Left ventricle myocardium inferior (tissue), 1 donor: ENCODE measurements at regions not wholly inside any gene's neighbourhood (a gene's known extent, or its start where the extent isn't known, plus 50 kb on each side); places are given as distances from the start of the nearest gene placed in this dataset.

Experiments
- DNase-seq: peaks from one replicate; pipeline ENCODE4 v3.0.0-alpha.2; 2020
- H3K27ac ChIP-seq: fragments of 200-600 bp; replicated peaks from 2 replicates; pipeline ENCODE4 v1.8.0; 2021
- H3K27me3 ChIP-seq: fragments of 200-600 bp; 2 replicates; pipeline ENCODE4 v1.8.0; 2021; ENCODE audit warnings: low read depth
- H3K36me3 ChIP-seq: fragments of 200-600 bp; 2 replicates; pipeline ENCODE4 v1.8.0; 2021
- H3K4me1 ChIP-seq: fragments of 200-600 bp; 2 replicates; pipeline ENCODE4 v1.8.0; 2021
- H3K4me3 ChIP-seq: fragments of 200-600 bp; 2 replicates; pipeline ENCODE4 v1.8.0; 2021; ENCODE audit warnings: mild to moderate bottlenecking, moderate library complexity
- H3K9me3 ChIP-seq: fragments of 200-600 bp; replicated peaks from 2 replicates; pipeline ENCODE4 v1.8.0; 2021
- CTCF ChIP-seq: fragments of 200-600 bp; IDR thresholded peaks from 2 replicates; pipeline ENCODE4 v1.8.0; 2021; ENCODE audit warnings: antibody characterized with exemption, mild to moderate bottlenecking, borderline replicate concordance
- intact Hi-C: fragments of 100-400 bp; cut with micrococcal nuclease; formaldehyde crosslinking; loops from one replicate; pipeline ENCODE4 v1.11.0; 2022
- donor health status: DM: no; HTN: yes; CAD: no; lungs with severe emphysema.

- no peaks in the 10 kb centered on the region for H3K9me3 ChIP-seq
- H3K27ac ChIP-seq = no peak overlapping the region
- DNase-seq = no peak
- no peaks in the 10 kb centered on the region for H3K27me3 ChIP-seq
- H3K36me3 ChIP-seq = no peaks in the 10 kb centered on the region
- intact Hi-C loops = no loop called here
- TF ChIP-seq CTCF = no peak
- H3K4me1 ChIP-seq = no peaks in the 10 kb centered on the region
- H3K4me3 ChIP-seq = no peak overlapping the region
Observed at GRCh38 chr3:181369637-181370036, 342.1 kb upstream of the SOX2 start.

- Histone ChIP-seq H3K4me3 (no peak overlapping the region), H3K27me3 (no peaks in the 10 kb centered on the region), H3K4me1 (peaks cover 24% of the 10 kb centered on the region), H3K9me3 (no peaks in the 10 kb centered on the region), H3K27ac (peak overlapping the region; percentile 78), H3K36me3 (no peaks in the 10 kb centered on the region)
- intact Hi-C loops = no loop called here
- TF ChIP-seq CTCF = no peak
- no peak for DNase-seq
Observed at GRCh38 chr3:181363231-181363630, 348.5 kb upstream of the SOX2 start.

GRCh38 chr3:181362378-181362777, 349.3 kb upstream of the SOX2 start:
- intact Hi-C loops = no loop called here
- peak overlapping the region; percentile 78 for H3K27ac ChIP-seq
- H3K36me3 ChIP-seq = no peaks in the 10 kb centered on the region
- H3K9me3 ChIP-seq = no peaks in the 10 kb centered on the region
- DNase-seq = no peak
- H3K27me3 ChIP-seq = no peaks in the 10 kb centered on the region
- H3K4me3 ChIP-seq = no peak overlapping the region
- TF ChIP-seq CTCF = no peak
- H3K4me1 ChIP-seq = peaks cover 28% of the 10 kb centered on the region

- intact Hi-C loops = no loop called here
- no peak for TF ChIP-seq CTCF
- Histone ChIP-seq H3K4me3 (no peak overlapping the region), H3K27ac (peak overlapping the region; percentile 48), H3K9me3 (no peaks in the 10 kb centered on the region), H3K36me3 (no peaks in the 10 kb centered on the region), H3K4me1 (peaks cover 29% of the 10 kb centered on the region), H3K27me3 (no peaks in the 10 kb centered on the region)
- DNase-seq = no peak
Observed at GRCh38 chr3:181358562-181358961, 353.2 kb upstream of the SOX2 start.

GRCh38 chr3:181358060-181358459, 353.7 kb upstream of the SOX2 start:
- Histone ChIP-seq H3K9me3 (no peaks in the 10 kb centered on the region), H3K27me3 (no peaks in the 10 kb centered on the region), H3K36me3 (no peaks in the 10 kb centered on the region), H3K4me1 (peaks cover 26% of the 10 kb centered on the region), H3K4me3 (no peak overlapping the region), H3K27ac (peak overlapping the region; percentile 48)
- DNase-seq = no peak
- intact Hi-C loops = no loop called here
- TF ChIP-seq CTCF = no peak

GRCh38 chr3:181354140-181354539, 357.6 kb upstream of the SOX2 start:
- Histone ChIP-seq H3K4me1 (peaks cover 22% of the 10 kb centered on the region), H3K27me3 (no peaks in the 10 kb centered on the region), H3K27ac (no peak overlapping the region), H3K9me3 (no peaks in the 10 kb centered on the region), H3K4me3 (no peak overlapping the region), H3K36me3 (no peaks in the 10 kb centered on the region)
- no peak for TF ChIP-seq CTCF
- DNase-seq = no peak
- intact Hi-C loops = no loop called here
